ENCODE measurements at regions not wholly inside any gene's neighbourhood (a gene's known extent, or its start where the extent isn't known, plus 50 kb on each side); places are given as distances from the start of the nearest gene placed in this dataset.

- Histone ChIP-seq H2BK5ac (ENCODE audit: low read depth, low read length) (no peak overlapping the region), H3K4me3 (ENCODE audit: extremely low read depth in 1 of 4, insufficient read depth in 2 of 4, low read depth in 3 of 4, low read length in 4 of 4) (no peak overlapping the region), H2BK12ac (ENCODE audit: low read depth, low read length) (no peak overlapping the region), H3K18ac (ENCODE audit: extremely low read depth, low read length) (no peak overlapping the region), H3K79me2 (ENCODE audit: control insufficient read depth in 1 of 2, insufficient read depth in 2 of 2, low read length in 2 of 2) (no peaks in the 10 kb centered on the region), H2BK120ac (replicated peaks; ENCODE audit: low read depth, low read length) (no peak overlapping the region), H2BK15ac (ENCODE audit: low read length) (no peak overlapping the region), H4K5ac (ENCODE audit: insufficient read length, low read depth, low read length) (no peak overlapping the region), H3K4me2 (ENCODE audit: insufficient read depth in 1 of 2, low read depth in 2 of 2, low read length in 2 of 2) (no peak overlapping the region), H2AFZ (ENCODE audit: low read length) (0 out of 2 replicates have a peak overlapping the region, but pooled peaks have one; percentile 84), H3K79me1 (ENCODE audit: low read depth, low read length) (no peaks in the 10 kb centered on the region), H3K9me3 (ENCODE audit: insufficient read depth in 2 of 2, low read depth in 1 of 2, low read length in 1 of 2) (no peaks in the 10 kb centered on the region), H3K36me3 (ENCODE audit: control insufficient read depth in 2 of 4, insufficient read depth in 4 of 4, low read length in 3 of 4) (no peaks in the 10 kb centered on the region), H2BK20ac (ENCODE audit: low read length) (no peak overlapping the region), H3K4me1 (replicated peaks in 1 of 4; ENCODE audit: control insufficient read depth in 3 of 4, insufficient read depth in 4 of 4, low read length in 3 of 4) (no peaks in the 10 kb centered on the region), H4K20me1 (replicated peaks in 1 of 2; ENCODE audit: control insufficient read depth in 1 of 2, insufficient read depth in 2 of 2, low read length in 2 of 2) (no peaks in the 10 kb centered on the region), H3K4ac (replicated peaks; ENCODE audit: insufficient read length, low read depth, low read length) (no peak overlapping the region), H4K8ac (ENCODE audit: extremely low read depth, insufficient read depth, low read length) (no peak overlapping the region), H2AK5ac (ENCODE audit: low read depth, low read length) (no peak overlapping the region), H4K91ac (replicated peaks; ENCODE audit: insufficient read length, low read length) (no peak overlapping the region), H3K27me3 (replicated peaks in 1 of 4; ENCODE audit: control insufficient read depth in 3 of 4, extremely low read depth in 1 of 4, insufficient read depth in 3 of 4, low read length in 3 of 4) (no peaks in the 10 kb centered on the region), H3K27ac (ENCODE audit: low read depth, low read length) (no peak overlapping the region), H3K56ac (replicated peaks; ENCODE audit: insufficient read length, low read depth, low read length) (no peak overlapping the region), H3K14ac (ENCODE audit: insufficient read length) (no peak overlapping the region), H3K23ac (ENCODE audit: insufficient read length) (no peak overlapping the region), H3K9ac (replicated peaks in 1 of 4; ENCODE audit: extremely low read depth in 1 of 4, low read depth in 3 of 4, low read length in 3 of 4) (no peak overlapping the region), H3K23me2 (ENCODE audit: low read depth, low read length) (no peaks in the 10 kb centered on the region)
- WGBS, 2 experiments (ENCODE audit: extremely low coverage in 1 of 2, insufficient coverage in 1 of 2, insufficient read length in 1 of 2, insufficient replicate concordance in 2 of 2, low coverage in 1 of 2, low lambda C conversion rate in 2 of 2, missing lambda C conversion rate in 1 of 2): 97% methylated on average over 3 of the region's 3 CpGs; no CpG with 5 or more reads in 1 of the 2 experiments
- no peak for DNase-seq (ENCODE audit: low read depth in 1 of 2, low spot score in 2 of 2)
- FAIRE-seq: no peak
- ChIA-PET CTCF (ENCODE audit: partially characterized antibody) (interaction anchor here (0.5 to 2.8 kb wide), 2 partner anchors 10 to 824 kb away, joined by 3 to 9 read pairs; no protein-coding TSS in a partner anchor), POLR2A (ENCODE audit: partially characterized antibody) (no interaction called here)
- TF ChIP-seq CHD2 (IDR thresholded peaks at IDR 0.05; ENCODE audit: low read length) (no peak), EGR1 (IDR thresholded peaks at IDR 0.05; ENCODE audit: borderline replicate concordance, low read depth, low read length) (no peak), SP1 (IDR thresholded peaks at IDR 0.05; ENCODE audit: low read depth, low read length) (no peak), BACH1 (IDR thresholded peaks at IDR 0.05; ENCODE audit: low read length) (no peak), CTBP2 (IDR thresholded peaks at IDR 0.05; ENCODE audit: borderline replicate concordance, insufficient read depth, insufficient read length, low read length) (no peak), RBBP5 (IDR thresholded peaks at IDR 0.05; ENCODE audit: borderline replicate concordance, low read depth, low read length) (no peak), MAFK (IDR thresholded peaks at IDR 0.05; ENCODE audit: low read depth, low read length) (no peak), POLR2A (IDR thresholded peaks at IDR 0.05; ENCODE audit: control extremely low read depth in 1 of 2, low read depth in 2 of 2, low read length in 2 of 2) (no peak), NANOG (IDR thresholded peaks at IDR 0.05; ENCODE audit: insufficient read depth, low read depth, low read length, poor library complexity, severe bottlenecking) (no peak), EP300 (IDR thresholded peaks at IDR 0.05; ENCODE audit: borderline replicate concordance in 1 of 2, low read depth in 2 of 2, low read length in 2 of 2) (no peak), USF2 (IDR thresholded peaks at IDR 0.05; ENCODE audit: low read length) (no peak), ATF2 (IDR thresholded peaks at IDR 0.05; ENCODE audit: low read length) (no peak), SP2 (IDR thresholded peaks at IDR 0.05; ENCODE audit: low read length) (no peak)
Observed at GRCh38 chr3:118626453-118626852, 408.2 kb downstream of the IGSF11 start.
